HepG2 (cell line): ENCODE measurements at regions not wholly inside any gene's neighbourhood (a gene's known extent, or its start where the extent isn't known, plus 50 kb on each side); places are given as distances from the start of the nearest gene placed in this dataset.
A peak's percentile ranks its signal among the peaks of the same experiment; 100 is the strongest.

ENCODE experiments used
- ATAC-seq: fragments of 200-7000 bp; cut with Tn5 transposase; 3 replicates; pipeline ENCODE4 v1.9.1; 2020; ENCODE audit warnings: mild to moderate bottlenecking, moderate library complexity
- BruUV-seq: library from RNA; stranded (reverse); fragments of 400-500 nt; replicated peaks from 2 replicates; lab custom pipeline; 2021; lab: Mats Ljungman, UMichigan
- CTCF ChIA-PET: fragments of 300-600 bp; formaldehyde crosslinking; extraction: SDS; loops from one replicate; lab custom pipeline; 2021; ENCODE audit warnings: low total read pairs, inconsistent platforms, low intra/inter-chr PET ratio; lab: Yijun Ruan, JAX
- POLR2A ChIA-PET: fragments of 350-600 bp; sonication (Branson Sonifier 250); formaldehyde crosslinking; loops from one replicate; lab custom pipeline; 2020; ENCODE audit warnings: antibody characterized with exemption, inconsistent platforms; lab: Yijun Ruan, JAX
- DNase-seq: peaks from one replicate; pipeline ENCODE4 v3.0.0-alpha.2; 2015; ENCODE audit warnings: low spot score
- FAIRE-seq: peaks from 3 replicates; lab custom pipeline; 2011; peaks lifted over from hg19 to GRCh38; lab: Jason Lieb, UNC
- H2AFZ ChIP-seq: one replicate; pipeline ENCODE4 v1.6.1; 2011; ENCODE audit warnings: low read length, inconsistent platforms
- H3K27ac ChIP-seq: fragments of 300-600 bp; 3 replicates; pipeline ENCODE4 v1.8.0; 2011; ENCODE audit warnings: mixed run types, mild to moderate bottlenecking, mixed read lengths, low read length, inconsistent platforms; ENCODE audit not compliant: insufficient read depth; ENCODE audit errors: extremely low read length
- H3K27me3 ChIP-seq, 2 experiments: fragments of 200-600 bp in 1 of 2; 2 replicates in 1 of 2; 3 replicates in 1 of 2; pipeline versions ENCODE4 v1.6.0 to v1.8.0; 2011; ENCODE audit warnings: low read length in 2 of 2, mild to moderate bottlenecking in 2 of 2, moderate library complexity in 2 of 2, inconsistent platforms in 1 of 2; ENCODE audit not compliant: insufficient read depth in 2 of 2, control insufficient read depth in 1 of 2
- H3K36me3 ChIP-seq, 2 experiments: fragments of 200-600 bp in 1 of 2; replicated peaks in 1 of 2; 2 replicates in 1 of 2; 3 replicates in 1 of 2; pipeline versions ENCODE4 v1.5.1 to v1.8.0; 2011; ENCODE audit warnings: low read length in 2 of 2, inconsistent platforms in 1 of 2; ENCODE audit not compliant: insufficient read depth in 2 of 2, control insufficient read depth in 1 of 2
- H3K4me1 ChIP-seq: 2 replicates; pipeline ENCODE4 v1.5.1; 2012; ENCODE audit warnings: low read length, inconsistent platforms; ENCODE audit not compliant: insufficient read depth
- H3K4me2 ChIP-seq: 2 replicates; pipeline ENCODE4 v1.6.0; 2011; ENCODE audit warnings: low read depth, low read length, inconsistent platforms
- H3K4me3 ChIP-seq, 3 experiments: fragments of 200-600 bp in 1 of 3; sonication (generic), shearing (Covaris generic) in 1 of 3; replicated peaks in 1 of 3; 2 replicates each; pipeline ENCODE4 v1.5.1; 2011 to 2016; ENCODE audit warnings: low read length in 3 of 3, inconsistent platforms in 2 of 3, low read depth in 2 of 3, mild to moderate bottlenecking in 2 of 3, control low read depth in 1 of 3, mixed read lengths in 1 of 3; ENCODE audit not compliant: insufficient read depth in 1 of 3
- H3K79me2 ChIP-seq: one replicate; pipeline ENCODE4 v1.6.1; 2011; ENCODE audit warnings: low read length, inconsistent platforms; ENCODE audit not compliant: insufficient read depth
- H3K9ac ChIP-seq: 2 replicates; pipeline ENCODE4 v1.6.0; 2011; ENCODE audit warnings: mild to moderate bottlenecking, low read depth, low read length, inconsistent platforms; ENCODE audit not compliant: insufficient read depth
- H3K9me3 ChIP-seq: 2 replicates; pipeline ENCODE4 v1.5.1; 2012; ENCODE audit warnings: mild to moderate bottlenecking, low read length
- H4K20me1 ChIP-seq: 2 replicates; pipeline ENCODE4 v1.6.0; 2011; ENCODE audit warnings: inconsistent platforms, mild to moderate bottlenecking, low read length, moderate library complexity; ENCODE audit not compliant: insufficient read depth
- AKAP8 ChIP-seq: sonication (generic); formaldehyde crosslinking; IDR thresholded peaks from 2 replicates; pipeline ENCODE4 v1.5.1; 2020; ENCODE audit warnings: mild to moderate bottlenecking, missing genetic modification reagents
- BCL6 ChIP-seq: IDR thresholded peaks from 2 replicates; pipeline ENCODE4 v1.6.1; 2016; ENCODE audit warnings: missing genetic modification reagents, missing compliant biosample characterization
- CEBPB ChIP-seq: IDR thresholded peaks from 2 replicates; pipeline ENCODE4 v1.6.1; 2011; ENCODE audit warnings: low read depth, low read length, improper control_type of control experiment, borderline replicate concordance
- FOSL2 ChIP-seq: sonication (generic); formaldehyde crosslinking; IDR thresholded peaks from 2 replicates; pipeline ENCODE4 v1.4.0; 2020; ENCODE audit warnings: missing genetic modification reagents
- FOXA3 ChIP-seq: IDR thresholded peaks from 2 replicates; pipeline ENCODE4 v1.6.1; 2016; ENCODE audit warnings: missing genetic modification reagents, missing compliant biosample characterization
- MAFF ChIP-seq: IDR thresholded peaks from 2 replicates; pipeline ENCODE4 v1.6.1; 2011; ENCODE audit warnings: low read depth, low read length, improper control_type of control experiment
- TP53 ChIP-seq: sonication (generic); formaldehyde crosslinking; conservative IDR thresholded peaks from 2 replicates; pipeline ENCODE4 v1.4.0; 2020; ENCODE audit warnings: missing genetic modification reagents
- ZBTB10 ChIP-seq: sonication (generic); formaldehyde crosslinking; IDR thresholded peaks from 2 replicates; pipeline ENCODE4 v1.4.0; 2020; ENCODE audit warnings: missing genetic modification reagents, borderline replicate concordance
- ZBTB44 ChIP-seq: sonication (generic); formaldehyde crosslinking; IDR thresholded peaks from 2 replicates; pipeline ENCODE4 v1.4.0; 2020; ENCODE audit warnings: missing genetic modification reagents
- ZNF256 ChIP-seq: sonication (generic); formaldehyde crosslinking; conservative IDR thresholded peaks from 2 replicates; pipeline ENCODE4 v1.4.0; 2020; ENCODE audit warnings: missing genetic modification reagents
- ZNF274 ChIP-seq: sonication (generic); formaldehyde crosslinking; IDR thresholded peaks from 2 replicates; pipeline ENCODE4 v1.5.1; 2020; ENCODE audit warnings: mild to moderate bottlenecking, missing genetic modification reagents
- ZNF367 ChIP-seq: sonication (generic); formaldehyde crosslinking; IDR thresholded peaks from 2 replicates; pipeline ENCODE4 v1.4.0; 2020; ENCODE audit warnings: missing genetic modification reagents, borderline replicate concordance
- ZNF567 ChIP-seq: sonication (generic); formaldehyde crosslinking; IDR thresholded peaks from 2 replicates; pipeline ENCODE4 v1.8.1; 2023; ENCODE audit warnings: mild to moderate bottlenecking, missing genetic modification reagents, borderline replicate concordance
- ZNF740 ChIP-seq: sonication (generic); formaldehyde crosslinking; IDR thresholded peaks from 2 replicates; pipeline ENCODE4 v1.4.0; 2020; ENCODE audit warnings: missing genetic modification reagents
- WGBS: methylation state at CpG from one replicate; pipeline ENCODE4 v1.1.6; 2017; ENCODE audit warnings: low lambda C conversion rate; 5-methylcytosine and 5-hydroxymethylcytosine counted together
- in situ Hi-C: cut with HindIII; loops from 2 replicates; pipeline ENCODE4 v1.10.0; 2017; ENCODE audit warnings: low pct_unique_long_range_greater_than_20kb; ENCODE audit not compliant: extremely low pct_ligation_motif_present
- intact Hi-C: fragments of 100-400 bp; cut with micrococcal nuclease; formaldehyde crosslinking; loops from one replicate; pipeline ENCODE4 v1.10.0; 2022; ENCODE audit not compliant: unreplicated experiment

- TF ChIP-seq ZBTB10 (CRISPR knock-in tag) (no peak), BCL6 (no peak), ZNF740 (no peak), TP53 (CRISPR knock-in tag) (no peak), FOSL2 (CRISPR knock-in tag) (no peak), AKAP8 (no peak)
These were observed 257.6 kb downstream of the ETNK1 start (continued) for GRCh38 chr12:22882559-22882958.

- H3K4me3 ChIP-seq = no peak overlapping the region
- BruUV-seq = no TSS peak
- WGBS = 0% methylated on average over 2 of the region's 2 CpGs
- TF ChIP-seq ZBTB44 (CRISPR knock-in tag) = no peak
- no peak for TF ChIP-seq MAFF
- no peak for TF ChIP-seq ZNF567 (CRISPR knock-in tag)
- 0 out of 2 replicates have a peak, but pooled peaks have one; percentile 8 for TF ChIP-seq FOXA3 (CRISPR knock-in tag)
- no peak for TF ChIP-seq ZNF256 (CRISPR knock-in tag)
- TF ChIP-seq CEBPB = peak; percentile 52; the same call in 1 of the 2 replicates
- TF ChIP-seq ZNF367 (CRISPR knock-in tag) = no peak
- TF ChIP-seq ZNF274 (CRISPR knock-in tag) = no peak
These were observed 268.9 kb downstream of the ETNK1 start for GRCh38 chr12:22893878-22894277.

More at GRCh38 chr12:22893878-22894277, 268.9 kb downstream of the ETNK1 start:
- ChIA-PET CTCF (no interaction called here), POLR2A (no interaction called here)
- H3K4me1 ChIP-seq = no peaks in the 10 kb centered on the region
- intact Hi-C loops = no loop called here
- peak; percentile 60 for ATAC-seq
- no peak overlapping the region for H2AFZ ChIP-seq
- no peak for FAIRE-seq
- in situ Hi-C loops = no loop called here
- no peaks in the 10 kb centered on the region for H3K27me3 ChIP-seq
- no peak overlapping the region for H3K9ac ChIP-seq
- no peaks in the 10 kb centered on the region for H4K20me1 ChIP-seq
- no peaks in the 10 kb centered on the region for H3K79me2 ChIP-seq
- no peak overlapping the region for H3K4me2 ChIP-seq
- H3K27ac ChIP-seq = no peak overlapping the region
- no peaks in the 10 kb centered on the region for H3K36me3 ChIP-seq
- no peaks in the 10 kb centered on the region for H3K9me3 ChIP-seq
- no peak for DNase-seq
